GM10266 (cell line): ENCODE measurements at regions not wholly inside any gene's neighbourhood (a gene's known extent, or its start where the extent isn't known, plus 50 kb on each side); places are given as distances from the start of the nearest gene placed in this dataset.

Experiments used
- DNase-seq: peaks from one replicate; pipeline ENCODE4 v3.0.0; 2012; ENCODE audit errors: extremely low spot score
- CTCF ChIP-seq: IDR thresholded peaks from 2 replicates; pipeline ENCODE4 v1.5.1; 2012; ENCODE audit warnings: mild to moderate bottlenecking, low read depth; ENCODE audit not compliant: control insufficient read depth, insufficient read depth; ENCODE audit errors: missing control alignments

GRCh38 chr16:50902457-50902856 is 160.6 kb downstream of the CYLD start:
- no peak for TF ChIP-seq CTCF
- DNase-seq = no peak

GRCh38 chr16:50901062-50901461 is 159.2 kb downstream of the CYLD start:
- no peak for DNase-seq
- TF ChIP-seq CTCF = no peak

GRCh38 chr16:50900391-50900942 is 158.6 kb downstream of the CYLD start:
- DNase-seq = no peak
- no peak for TF ChIP-seq CTCF

- no peak for TF ChIP-seq CTCF
- no peak for DNase-seq
Observed at GRCh38 chr16:50899951-50900350, 158.1 kb downstream of the CYLD start.

GRCh38 chr16:50889746-50890145 is 147.9 kb downstream of the CYLD start:
- no peak for TF ChIP-seq CTCF
- no peak for DNase-seq

GRCh38 chr16:50889276-50889675 is 147.4 kb downstream of the CYLD start:
- no peak for DNase-seq

More at GRCh38 chr16:50889276-50889675, 147.4 kb downstream of the CYLD start:
- no peak for TF ChIP-seq CTCF
